ENCODE measurements at regions not wholly inside any gene's neighbourhood (a gene's known extent, or its start where the extent isn't known, plus 50 kb on each side); places are given as distances from the start of the nearest gene placed in this dataset.

DNA sequence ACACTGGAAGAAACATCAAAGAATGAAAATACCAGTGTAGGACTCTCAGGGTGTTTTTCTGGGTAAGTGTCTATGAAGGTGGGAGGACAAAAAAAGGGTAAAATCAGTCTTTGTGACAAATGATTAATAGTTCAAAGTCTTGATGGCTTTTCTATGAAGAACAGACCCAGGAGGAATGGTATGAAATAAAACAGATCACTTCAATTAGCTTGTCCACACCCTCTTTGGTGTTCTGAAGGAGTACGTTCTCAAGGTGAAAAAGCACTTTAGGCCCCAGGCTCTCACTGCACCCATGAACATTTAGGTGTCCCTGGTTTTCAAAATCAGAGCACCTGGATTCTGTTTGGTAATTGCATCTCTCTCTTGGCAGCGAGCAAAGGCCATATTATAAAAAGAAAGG, 383.6 kb upstream of the NR2F2 start:
- TF ChIP-seq ISL1 (CRISPR knock-in tag; IDR thresholded peaks at IDR 0.05), result no peak
- TF ChIP-seq TCF4 (CRISPR knock-in tag; IDR thresholded peaks at IDR 0.05; ENCODE audit: borderline replicate concordance), result no peak
- no peak for TF ChIP-seq ZFP30 (CRISPR knock-in tag; IDR thresholded peaks at IDR 0.05)
- no peak for TF ChIP-seq CREB5 (CRISPR knock-in tag; IDR thresholded peaks at IDR 0.05; ENCODE audit: low read depth)
- no peak for TF ChIP-seq ESRRG (CRISPR knock-in tag; IDR thresholded peaks at IDR 0.05)
- TF ChIP-seq ZFP3 (CRISPR knock-in tag; IDR thresholded peaks at IDR 0.05), result no peak
- TF ChIP-seq TSHZ2 (CRISPR knock-in tag; IDR thresholded peaks at IDR 0.05), result no peak

Data from SK-N-SH treated with all-trans-retinoic acid at 6 μM for 48 hours (cell line).